GM18498 (cell line): ENCODE measurements at regions not wholly inside any gene's neighbourhood (a gene's known extent, or its start where the extent isn't known, plus 50 kb on each side); places are given as distances from the start of the nearest gene placed in this dataset.
"Not testable (repeated sequence)": the region's sequence is repeated elsewhere in the genome, so short reads cannot be mapped to it uniquely, and the experiment has no call there.

Experiments
- ATAC-seq: cut with Tn5 transposase; IDR thresholded peaks from one replicate; pipeline ENCODE4 v1.9.1; 2021; ENCODE audit warnings: mild to moderate bottlenecking, moderate library complexity; ENCODE audit not compliant: unreplicated experiment

DNA sequence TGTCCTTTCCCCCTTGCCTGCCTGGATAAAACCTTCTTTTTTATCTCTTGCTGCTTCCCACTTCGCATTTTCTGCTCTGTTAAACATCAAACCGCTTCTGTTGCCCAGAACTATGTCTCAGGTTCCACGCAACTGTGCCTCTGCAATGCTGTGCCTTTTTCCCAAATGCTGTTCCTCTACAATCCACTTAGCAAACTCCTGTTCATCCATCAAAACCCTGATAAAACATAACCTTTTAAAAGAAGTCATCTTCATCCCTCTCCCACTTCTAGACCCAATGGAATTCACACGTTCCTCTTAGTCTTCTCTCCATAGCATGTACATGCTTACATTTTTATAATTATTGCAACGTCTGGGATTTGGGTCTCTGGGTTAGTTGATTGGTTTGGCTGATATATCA lies 111.9 kb upstream of the RRN3 start:
- not testable (repeated sequence) for ATAC-seq

DNA sequence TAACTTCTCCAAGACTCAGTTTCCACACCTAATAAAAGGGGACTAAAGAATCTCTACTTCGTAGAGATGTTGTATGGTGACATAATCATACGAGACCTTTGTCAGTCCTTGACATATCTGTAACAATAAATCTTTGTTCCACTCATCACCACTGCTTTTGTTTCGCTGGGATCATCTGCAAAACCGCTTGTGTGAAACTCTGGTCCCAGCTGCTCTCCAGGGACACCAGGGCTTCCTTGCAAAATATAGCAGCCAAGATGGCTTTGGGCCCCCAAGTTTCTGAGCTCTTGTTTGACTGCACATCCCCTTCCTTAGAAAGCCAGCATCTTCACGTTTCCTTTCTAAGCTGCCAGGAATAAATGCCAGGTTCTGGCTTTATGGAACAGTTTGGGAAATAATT lies 110.5 kb upstream of the RRN3 start:
- not testable (repeated sequence) for ATAC-seq

GRCh38 chr16:15192813-15193212 lies 98.7 kb upstream of the RRN3 start:
- not testable (repeated sequence) for ATAC-seq

GRCh38 chr16:15192197-15192596 lies 98.1 kb upstream of the RRN3 start:
- not testable (repeated sequence) for ATAC-seq

DNA sequence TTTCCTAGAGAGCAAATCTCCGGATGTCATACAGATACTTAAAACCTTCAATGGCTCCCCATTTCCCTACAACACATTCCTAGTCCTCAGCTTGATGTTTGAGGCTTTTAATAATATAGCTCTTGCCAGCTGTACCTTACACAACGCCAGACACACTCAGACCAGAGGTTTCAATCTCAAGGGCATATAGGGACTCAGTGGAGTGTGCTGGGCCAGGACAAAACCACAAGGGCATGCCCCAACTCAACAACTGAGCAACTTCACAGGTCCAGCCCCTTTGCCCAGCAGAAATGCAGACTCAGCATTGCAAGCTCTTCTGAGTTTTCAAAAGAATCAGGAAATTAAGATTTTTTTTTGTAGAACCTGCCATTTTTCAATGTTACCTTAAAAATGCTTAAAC lies 95.4 kb upstream of the RRN3 start:
- not testable (repeated sequence) for ATAC-seq
